Loucy (cell line): ENCODE measurements at regions not wholly inside any gene's neighbourhood (a gene's known extent, or its start where the extent isn't known, plus 50 kb on each side); places are given as distances from the start of the nearest gene placed in this dataset.
"Not testable (repeated sequence)": the region's sequence is repeated elsewhere in the genome, so short reads cannot be mapped to it uniquely, and the experiment has no call there.

ENCODE experiments used
- CTCF ChIP-seq: fragments of 200-600 bp; sonication (generic); conservative IDR thresholded peaks from 2 replicates; pipeline ENCODE4 v1.5.1; 2014; ENCODE audit warnings: mild to moderate bottlenecking, antibody characterized with exemption, low read length
- EZH2phosphoT487 ChIP-seq: fragments of 200-600 bp; IDR thresholded peaks from 2 replicates; pipeline ENCODE4 v1.6.1; 2018; ENCODE audit warnings: antibody characterized with exemption, mild to moderate bottlenecking, moderate library complexity, borderline replicate concordance

DNA sequence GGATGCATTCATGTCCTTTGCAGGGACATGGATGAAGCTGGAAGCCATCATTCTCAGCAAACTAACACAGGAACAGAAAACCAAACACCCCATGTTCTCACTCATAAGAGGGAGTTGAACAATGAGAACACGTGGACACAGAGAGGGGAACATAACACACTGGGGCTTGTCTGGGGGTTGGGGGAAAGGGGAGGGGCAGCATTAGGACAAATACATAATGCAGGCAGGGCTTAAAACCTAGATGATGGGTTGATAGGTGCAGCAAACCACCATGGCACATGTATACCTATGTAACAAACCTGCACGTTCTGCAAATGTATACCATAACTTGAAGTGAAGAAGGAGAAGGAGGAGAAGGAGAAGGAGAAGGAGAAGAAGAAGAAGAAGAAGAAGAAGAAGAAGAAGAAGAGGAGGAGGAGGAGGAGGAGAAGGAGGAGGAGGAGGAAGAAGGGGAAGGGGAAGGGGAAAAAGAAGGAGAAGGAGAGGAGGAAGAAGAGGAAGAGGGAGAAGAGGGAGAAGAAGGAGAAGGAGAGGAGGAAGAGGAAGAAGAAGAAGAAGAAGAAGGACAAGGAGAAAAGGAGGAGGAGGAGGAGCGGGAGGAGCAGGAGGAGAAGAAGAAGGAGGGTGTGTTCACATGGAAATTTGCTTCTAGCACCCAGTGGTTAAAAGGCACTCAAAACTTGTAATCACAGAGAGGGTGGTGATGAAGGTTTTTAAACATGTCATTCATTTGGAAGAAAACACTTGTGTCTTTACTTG, 133.5 kb upstream of the TPTE start:
- TF ChIP-seq CTCF, EZH2phosphoT487: not testable (repeated sequence)
